ENCODE measurements at regions not wholly inside any gene's neighbourhood (a gene's known extent, or its start where the extent isn't known, plus 50 kb on each side); places are given as distances from the start of the nearest gene placed in this dataset.
"Not testable (repeated sequence)": the region's sequence is repeated elsewhere in the genome, so short reads cannot be mapped to it uniquely, and the experiment has no call there.

GRCh38 chr14:23751616-23752015 is 115.5 kb downstream of the DHRS2 start:
- peak in 1 of 3 donors; percentile 45 for DNase-seq

GRCh38 chr14:23763394-23763793 is 127.2 kb downstream of the DHRS2 start:
- no peak for DNase-seq

- no peak for DNase-seq
Measured at GRCh38 chr14:23766737-23767401, 130.7 kb downstream of the DHRS2 start.

DNA sequence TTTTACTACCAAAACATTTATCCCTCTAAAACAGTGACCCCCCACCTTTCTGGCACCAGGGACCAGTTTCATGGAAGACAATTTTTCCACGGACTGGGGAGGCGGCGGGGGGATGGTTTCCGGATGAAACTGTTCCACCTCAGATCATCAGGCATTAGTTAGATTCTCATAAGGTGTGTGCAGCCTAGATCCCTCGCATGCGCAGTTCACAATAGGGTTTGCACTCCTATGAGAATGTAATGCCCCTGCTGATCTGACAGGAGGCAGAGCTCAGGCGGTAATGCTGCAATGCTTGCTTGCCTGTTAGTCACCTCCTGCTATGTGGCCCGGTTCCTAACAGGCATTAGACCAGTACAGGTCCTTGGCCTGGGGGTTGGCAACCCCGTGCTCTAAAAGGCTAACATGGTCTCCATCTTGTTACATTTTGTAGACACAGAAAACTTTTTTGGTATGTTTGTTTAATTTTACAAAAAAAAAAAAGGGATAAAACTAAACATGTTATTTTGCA is 133.1 kb downstream of the DHRS2 start:
- DNase-seq: not testable (repeated sequence)

- no peak for DNase-seq
Measured at GRCh38 chr14:23773981-23774380, 137.8 kb downstream of the DHRS2 start.

- no peak for DNase-seq
Measured at GRCh38 chr14:23776296-23776695, 140.1 kb downstream of the DHRS2 start.

DNA sequence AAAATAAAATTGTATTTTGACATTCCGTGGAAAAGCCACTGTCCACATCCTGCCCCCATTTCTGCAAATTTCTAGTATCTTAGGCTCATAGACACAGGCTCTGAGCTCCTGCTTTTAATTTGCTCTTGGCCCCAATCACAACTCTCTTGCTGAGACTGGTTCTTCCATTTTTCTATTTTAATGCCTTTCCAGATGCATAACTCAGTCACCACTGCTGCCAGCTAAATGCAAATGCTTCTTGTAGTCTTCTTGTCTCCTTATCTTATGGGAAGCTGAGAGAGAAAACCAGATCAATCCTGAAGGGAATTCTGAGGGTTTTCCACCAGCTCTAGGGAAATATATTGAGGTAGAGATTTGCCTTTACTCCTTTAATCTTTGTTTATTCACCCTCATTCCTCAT is 149.0 kb downstream of the DHRS2 start:
- DNase-seq: no peak

GRCh38 chr14:23787436-23787835 is 151.3 kb downstream of the DHRS2 start:
- no peak for DNase-seq

- no peak for DNase-seq
Measured at GRCh38 chr14:23789696-23790095, 153.5 kb downstream of the DHRS2 start.

DNA sequence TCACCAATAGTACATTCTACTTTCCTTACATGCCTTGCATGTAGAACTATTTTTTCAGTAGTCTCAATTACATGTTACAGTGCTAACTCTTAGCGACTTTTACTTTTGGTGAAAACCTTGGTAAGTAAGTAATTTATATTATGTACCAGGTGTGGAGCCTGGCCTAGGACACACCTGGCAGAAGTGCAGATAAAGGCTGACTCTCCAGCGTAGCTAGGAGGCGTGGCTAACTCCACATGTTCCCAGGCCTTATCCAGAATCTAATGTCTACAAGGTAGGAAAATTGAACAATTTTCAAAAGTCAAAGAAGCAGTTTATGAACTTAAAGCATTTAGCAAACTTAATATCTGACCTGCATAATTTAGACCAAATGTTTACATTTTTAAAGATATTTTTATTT is 157.4 kb downstream of the DHRS2 start:
- DNase-seq: no peak

- DNase-seq: no peak
Measured at GRCh38 chr14:23800811-23801210, 152.8 kb upstream of the DHRS4 start.

- no peak for DNase-seq
Measured at GRCh38 chr14:23801766-23802165, 151.8 kb upstream of the DHRS4 start.

- no peak for DNase-seq
Measured at GRCh38 chr14:23804817-23805216, 148.8 kb upstream of the DHRS4 start.

DNA sequence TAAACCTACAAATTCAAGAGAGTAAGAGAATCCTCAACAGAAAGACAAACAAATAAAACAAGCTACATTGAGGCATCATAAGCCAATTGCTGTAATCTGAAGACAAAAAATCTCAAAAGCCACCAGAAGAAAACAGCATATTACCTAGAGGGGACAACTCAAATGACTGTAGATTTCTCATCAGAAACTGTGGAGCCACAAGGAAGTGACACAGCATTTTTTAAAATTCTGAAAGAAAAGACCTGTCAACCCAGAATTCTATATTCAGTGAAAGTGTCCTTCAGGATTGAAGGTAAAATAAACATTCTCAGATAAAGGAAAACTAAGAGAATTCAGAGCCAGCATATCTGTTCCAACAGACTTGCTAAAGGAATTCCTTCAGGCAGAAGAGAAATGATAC is 147.8 kb upstream of the DHRS4 start:
- DNase-seq: no peak

GRCh38 chr14:23814527-23815256 is 138.9 kb upstream of the DHRS4 start:
- DNase-seq: no peak

DNA sequence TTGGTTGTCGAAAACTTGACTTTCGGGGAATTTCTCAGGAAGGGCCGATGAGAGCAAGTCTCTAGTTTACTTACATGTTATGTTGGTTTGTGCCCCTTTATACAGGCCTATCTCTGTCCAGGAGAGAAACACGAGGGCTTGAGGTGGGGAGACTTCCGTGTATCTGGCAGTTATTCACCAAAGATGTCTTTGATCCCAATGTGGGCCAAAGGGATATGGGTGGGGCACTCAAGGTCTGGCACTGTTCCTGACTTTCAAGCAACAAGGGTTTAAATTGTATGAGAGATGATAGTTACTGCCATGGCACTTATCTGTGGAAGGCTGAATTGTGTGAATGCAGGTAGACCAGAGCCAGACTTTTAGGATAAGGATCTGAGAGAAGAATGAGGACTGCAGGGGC is 137.2 kb upstream of the DHRS4 start:
- DNase-seq: no peak

- DNase-seq: no peak
Measured at GRCh38 chr14:23817164-23817767, 136.3 kb upstream of the DHRS4 start.

DNA sequence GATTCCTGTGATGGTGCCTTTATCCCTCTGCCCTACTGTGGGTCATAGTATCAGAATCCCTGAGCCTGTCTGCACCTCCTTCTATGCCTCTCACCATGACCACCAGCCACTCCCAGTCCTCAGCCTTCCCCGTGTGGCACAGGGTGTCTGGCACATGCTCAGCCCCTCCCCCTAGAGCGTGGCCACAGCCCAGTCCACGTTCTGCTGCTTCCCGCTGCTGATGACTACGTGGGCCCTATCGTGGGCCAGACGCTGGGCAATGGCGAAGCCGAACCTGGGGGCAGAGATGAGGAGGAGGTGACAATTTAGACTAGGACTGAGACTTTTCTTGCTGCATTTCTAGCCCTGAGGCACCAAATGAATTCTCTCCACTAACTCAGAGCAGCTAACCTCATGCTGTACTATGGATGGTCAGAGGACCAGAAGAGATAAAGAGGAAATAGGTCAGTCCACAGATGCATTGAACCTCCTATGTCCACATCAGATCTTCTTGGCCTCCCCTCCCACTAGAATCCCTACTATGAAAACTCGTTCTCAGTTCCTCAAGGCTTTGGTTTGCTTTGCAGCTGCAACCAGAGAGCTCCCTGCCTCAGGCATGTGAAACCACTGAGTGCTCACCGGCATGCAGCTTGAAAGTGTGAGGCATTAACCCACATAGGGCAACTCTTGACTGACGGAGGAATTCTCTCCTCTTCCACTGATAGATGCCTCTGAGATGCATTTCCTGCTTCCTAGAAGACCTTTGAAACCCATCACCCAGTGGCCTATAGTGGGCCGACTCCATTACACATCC is 126.3 kb upstream of the DHRS4 start:
- DNase-seq: no peak

GRCh38 chr14:23828001-23828400 is 125.6 kb upstream of the DHRS4 start:
- peak in 1 of 3 donors; percentile 2 for DNase-seq

DNA sequence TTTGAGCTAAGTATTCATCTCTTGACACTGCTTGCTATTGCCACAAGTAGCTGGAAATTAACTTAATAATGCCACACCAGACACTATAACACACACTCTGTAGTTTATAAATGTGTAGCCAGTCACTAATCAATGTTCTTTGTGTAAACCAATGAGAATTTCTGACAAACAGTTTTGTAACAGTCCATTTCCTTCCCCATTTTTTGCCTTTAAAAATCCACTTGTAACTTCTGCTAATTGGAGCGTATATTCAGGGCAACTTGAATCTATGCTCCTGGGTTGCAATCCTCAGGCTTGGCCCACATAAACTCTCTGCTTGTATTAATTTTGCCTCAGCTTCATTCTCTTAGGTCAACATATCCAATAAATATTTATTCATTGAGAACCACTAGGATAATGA is 125.0 kb upstream of the DHRS4 start:
- DNase-seq: peak in 1 of 3 donors; percentile 1

GRCh38 chr14:23829736-23830471 is 123.7 kb upstream of the DHRS4 start:
- peak; percentile 1 to 89 (median 5) for DNase-seq

Measured in muscle of back (tissue), 3 donors.